Stimulated activated CD8-positive, alpha-beta memory T cell treated with anti-CD3 and anti-CD28 coated beads, Interleukin-15, amount 100 ng/mL, for 4 hours (primary cell): ENCODE measurements at regions not wholly inside any gene's neighbourhood (a gene's known extent, or its start where the extent isn't known, plus 50 kb on each side); places are given as distances from the start of the nearest gene placed in this dataset.
"Not testable (repeated sequence)": the region's sequence is repeated elsewhere in the genome, so short reads cannot be mapped to it uniquely, and the experiment has no call there.

Experiments
- DNase-seq, 2 donors: peaks; one replicate each; pipeline ENCODE4 v3.0.0-alpha.2; 2020; ENCODE audit warnings: low read depth in 2 of 2

DNA sequence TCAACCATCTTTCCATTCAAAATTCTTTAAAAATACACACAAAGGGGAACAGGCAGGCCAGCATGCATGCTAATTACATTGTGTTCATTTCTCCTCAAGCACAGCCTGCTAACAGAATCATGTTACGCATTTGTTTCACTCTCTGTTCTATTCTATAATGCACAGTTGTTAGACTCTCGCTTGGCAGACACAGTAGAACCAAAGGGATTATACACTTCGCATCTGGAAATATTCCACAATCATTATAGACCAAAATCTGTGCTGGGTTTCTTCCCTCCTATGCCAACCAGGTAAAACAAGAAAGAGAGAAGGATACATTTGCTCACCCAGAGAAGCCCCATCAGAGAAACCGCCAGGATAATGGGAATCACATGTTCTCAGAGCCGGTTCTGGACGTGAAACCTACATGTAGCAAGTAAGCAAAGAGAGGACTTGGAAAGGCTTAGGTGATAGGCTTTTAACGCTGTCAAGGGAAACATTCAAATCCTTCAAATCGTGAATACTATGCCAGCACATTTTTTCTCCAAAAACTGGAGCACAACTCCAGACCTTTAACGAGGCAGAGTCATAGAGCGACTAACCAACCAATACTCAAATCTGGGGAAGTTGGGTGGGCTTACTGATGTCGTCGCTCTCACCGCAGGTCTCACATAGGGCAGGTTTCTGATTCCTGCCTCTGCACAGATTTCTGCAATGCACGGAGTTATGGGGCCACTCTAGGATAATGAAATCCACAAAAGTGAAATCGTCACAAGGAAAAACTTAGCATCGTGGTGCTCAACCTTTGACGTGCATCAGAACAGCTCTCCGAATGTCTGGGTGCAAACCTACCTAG, 380.5 kb upstream of the AUTS2 start:
- no peak for DNase-seq

GRCh38 chr7:69218576-69218975, 379.7 kb upstream of the AUTS2 start:
- no peak for DNase-seq

DNA sequence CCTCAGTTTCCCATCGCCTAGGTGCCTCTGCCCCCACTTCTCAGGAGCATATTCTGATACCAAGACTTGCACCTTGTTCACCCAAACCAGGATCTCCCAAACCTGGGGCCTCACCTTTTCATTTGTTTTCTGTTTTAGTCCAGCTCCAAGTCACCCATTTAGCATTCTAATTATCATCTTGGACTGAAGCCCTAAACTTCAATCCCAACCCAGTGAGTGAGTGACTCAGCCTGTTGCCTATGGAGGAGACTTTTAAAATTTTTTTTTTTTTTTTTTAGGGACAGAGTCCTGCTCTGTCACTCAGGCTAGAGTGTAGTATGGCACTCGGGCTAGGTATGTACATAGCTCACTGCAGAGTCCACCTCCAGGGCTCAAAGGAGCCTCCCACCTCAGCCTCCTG, 378.9 kb upstream of the AUTS2 start:
- DNase-seq = no peak

- no peak for DNase-seq
Observed at GRCh38 chr7:69225259-69225943, 372.9 kb upstream of the AUTS2 start.

DNA sequence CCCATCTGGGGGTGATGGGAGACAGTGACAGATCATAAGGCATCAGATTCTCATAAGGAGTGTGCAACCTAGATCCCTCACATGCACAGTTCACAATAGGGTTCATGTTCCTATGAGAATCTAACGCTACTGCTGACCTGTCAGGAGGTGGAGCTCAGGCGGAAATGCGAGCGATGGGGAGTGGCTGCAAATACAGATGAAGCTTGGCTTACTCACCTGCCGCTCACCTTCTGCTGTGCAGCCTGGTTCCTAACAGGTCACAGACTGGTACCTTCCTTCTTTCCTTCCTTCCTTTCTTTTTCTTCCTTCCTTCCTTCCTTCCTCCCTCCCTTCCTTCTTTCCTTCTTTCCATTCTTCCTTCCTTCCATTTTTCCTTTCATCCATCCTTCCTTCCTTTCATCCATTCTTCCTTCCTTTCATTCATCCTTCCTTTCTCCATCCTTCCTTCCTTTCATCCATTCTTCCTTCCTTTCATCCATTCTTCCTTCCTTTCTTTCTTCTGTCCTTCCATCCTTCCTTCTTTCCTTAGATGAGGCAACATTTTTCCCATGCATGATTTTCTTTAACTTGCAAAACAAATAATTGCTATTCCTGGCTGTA, 370.0 kb upstream of the AUTS2 start:
- DNase-seq = no peak

DNA sequence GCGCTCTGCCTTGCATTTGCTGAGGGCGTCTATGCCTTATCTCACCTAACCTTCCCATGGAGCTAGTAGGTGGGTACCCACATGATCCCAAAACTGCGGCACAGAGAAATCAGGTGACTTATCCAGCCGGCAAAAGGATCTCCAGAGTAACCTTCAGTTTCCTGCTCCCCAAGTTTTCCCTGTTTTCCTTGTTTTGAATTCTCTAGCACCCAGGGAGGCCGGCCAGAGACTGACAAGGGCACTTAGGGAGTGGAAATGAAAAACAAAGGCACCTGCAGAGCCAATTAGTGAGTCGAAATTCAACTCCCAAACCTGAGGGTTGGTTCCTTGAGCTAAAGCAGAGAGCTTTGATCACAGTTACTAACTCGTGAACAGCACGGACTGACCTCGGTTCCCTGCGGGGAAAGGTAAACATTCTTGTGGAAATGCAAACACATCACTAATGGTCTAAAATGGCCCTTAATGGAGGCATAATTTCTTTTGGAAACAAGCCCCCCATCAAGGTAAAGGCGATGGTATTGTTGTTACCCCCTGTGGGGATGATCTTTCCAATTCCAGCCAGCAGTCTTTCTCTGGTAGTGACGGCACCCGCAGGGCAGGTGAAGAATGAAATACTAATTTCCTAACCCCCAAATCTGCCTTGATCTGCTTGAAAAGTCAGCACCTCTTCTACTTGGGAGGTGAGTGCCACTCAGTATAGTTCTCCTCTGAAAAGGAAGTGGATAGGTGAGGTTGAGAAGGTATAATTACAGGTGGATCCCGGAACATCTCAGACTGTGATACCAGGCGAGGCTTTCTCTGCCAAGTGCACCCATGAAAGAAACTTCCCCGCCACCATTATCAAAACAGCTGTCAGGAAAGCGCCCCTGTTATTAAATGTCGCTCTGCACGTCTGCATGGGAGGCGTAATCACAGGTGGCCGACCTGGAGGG, 365.6 kb upstream of the AUTS2 start:
- DNase-seq = no peak

GRCh38 chr7:69237541-69237940, 360.7 kb upstream of the AUTS2 start:
- no peak for DNase-seq

DNA sequence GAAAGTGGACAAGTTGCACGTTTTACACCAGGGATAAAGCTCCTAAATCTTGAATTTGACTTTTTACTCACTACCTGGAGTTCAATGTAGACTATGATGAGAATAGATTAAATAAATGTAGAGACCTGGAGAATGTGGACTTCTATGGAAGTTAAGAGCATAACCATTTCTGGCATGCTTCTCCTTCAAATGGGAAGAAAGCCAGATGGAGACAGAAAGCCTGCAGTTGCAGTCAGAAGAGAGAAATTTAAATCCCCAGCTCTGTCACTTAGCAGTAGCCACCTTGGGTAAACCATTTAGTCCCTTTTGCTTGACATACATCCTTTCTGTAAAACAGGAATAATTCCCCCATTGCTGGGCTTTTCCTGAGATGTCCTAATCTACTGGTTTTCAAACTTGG, 355.3 kb upstream of the AUTS2 start:
- DNase-seq = no peak

DNA sequence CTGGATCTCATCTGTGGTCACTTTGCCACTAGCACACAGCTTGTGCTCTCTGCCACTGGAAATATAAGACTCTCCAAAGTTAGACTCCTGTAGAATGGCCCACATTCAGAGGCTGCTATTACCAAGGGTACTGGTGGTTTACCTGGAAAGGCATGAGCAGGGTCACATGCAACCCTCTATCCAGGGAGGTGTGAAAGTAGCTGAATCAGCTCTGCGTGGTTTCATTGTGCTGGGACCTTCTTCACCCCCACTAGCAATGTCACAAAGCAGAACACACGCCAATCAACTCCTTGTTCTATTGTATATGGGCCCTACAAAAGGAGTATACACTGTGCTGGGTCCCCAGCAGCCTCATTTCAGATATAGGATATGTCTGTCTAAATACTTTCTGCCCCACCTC, 353.6 kb upstream of the AUTS2 start:
- DNase-seq = no peak

DNA sequence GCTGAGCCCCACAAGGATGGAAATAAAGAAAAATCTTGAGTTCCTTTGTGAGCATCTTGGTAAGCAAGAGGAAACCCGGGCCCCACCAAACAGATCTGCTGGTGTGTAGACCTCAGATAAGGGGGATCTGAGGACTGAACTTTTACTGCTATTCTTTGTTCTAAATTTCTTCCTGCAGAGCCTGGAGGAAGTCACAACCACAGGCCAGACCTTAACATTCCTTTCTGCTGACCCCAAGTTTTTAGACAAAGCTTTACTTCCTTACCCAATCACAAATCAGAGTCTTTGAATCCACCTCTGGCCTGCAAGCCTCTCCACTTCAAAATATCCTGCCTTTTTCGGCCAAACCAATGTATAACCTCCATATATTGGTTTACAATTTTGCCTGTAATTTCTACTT, 352.6 kb upstream of the AUTS2 start:
- no peak for DNase-seq

DNA sequence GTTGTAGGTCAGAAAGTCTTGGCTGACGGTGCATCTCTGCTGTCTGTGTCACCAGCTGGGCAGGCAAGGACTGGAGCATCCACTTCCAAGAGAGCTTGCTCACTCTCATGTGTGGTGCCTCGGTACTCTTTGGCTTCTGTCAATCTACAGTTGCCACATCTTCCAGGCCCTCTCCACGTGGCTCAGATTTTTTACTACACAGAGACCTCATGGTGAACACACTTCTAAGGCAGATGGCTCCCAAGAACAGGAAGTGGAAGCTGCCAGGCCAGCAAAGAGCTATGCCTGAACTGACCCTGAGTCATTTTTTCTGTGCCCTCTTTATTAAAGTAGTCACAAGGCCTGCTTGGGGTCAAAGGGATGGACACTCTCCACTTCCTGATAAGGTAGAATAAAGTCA, 351.5 kb upstream of the AUTS2 start:
- no peak for DNase-seq

DNA sequence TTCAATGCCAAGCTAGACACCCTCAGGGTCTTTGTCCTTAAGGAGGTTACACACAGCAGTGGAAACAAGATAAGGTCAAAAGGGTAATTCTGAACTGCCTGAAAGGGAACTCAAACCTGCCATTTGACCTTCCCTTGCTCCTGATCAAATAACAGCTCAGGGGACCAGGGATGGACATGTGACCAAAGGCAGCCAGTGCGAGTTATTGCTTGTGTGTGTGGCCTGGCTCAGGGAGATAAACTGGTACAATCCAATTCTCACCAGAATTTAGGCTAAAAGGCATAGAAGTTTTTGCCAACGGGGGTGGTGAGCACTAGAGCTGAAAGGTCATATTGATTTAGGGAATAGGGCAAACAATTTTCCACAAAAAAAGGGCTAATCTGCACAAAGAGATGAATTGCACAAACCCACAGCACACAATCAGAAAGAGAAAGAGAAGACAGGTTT, 349.9 kb upstream of the AUTS2 start:
- not testable (repeated sequence) for DNase-seq

DNA sequence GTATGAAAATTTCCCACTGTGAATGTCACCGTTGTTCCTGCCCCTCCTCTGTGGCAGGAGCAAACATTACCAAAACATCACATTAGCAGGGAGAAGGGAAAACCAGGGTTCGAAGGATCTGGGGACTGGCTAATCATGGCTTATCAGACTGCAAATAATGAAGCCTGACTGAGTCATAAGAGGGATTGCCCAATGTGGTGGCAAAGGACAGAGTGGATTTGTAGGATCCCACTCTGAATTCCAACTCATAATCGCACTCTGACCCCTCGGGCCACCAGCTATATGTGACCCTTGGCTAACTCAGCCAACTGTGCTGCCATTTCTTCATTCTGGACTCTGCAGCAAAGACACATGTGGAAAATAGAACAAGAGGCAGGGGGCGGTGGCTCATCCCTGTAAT, 347.3 kb upstream of the AUTS2 start:
- DNase-seq = no peak

- DNase-seq = no peak
Observed at GRCh38 chr7:69254643-69255042, 343.6 kb upstream of the AUTS2 start.

- DNase-seq = no peak
Observed at GRCh38 chr7:69256634-69257081, 341.6 kb upstream of the AUTS2 start.

DNA sequence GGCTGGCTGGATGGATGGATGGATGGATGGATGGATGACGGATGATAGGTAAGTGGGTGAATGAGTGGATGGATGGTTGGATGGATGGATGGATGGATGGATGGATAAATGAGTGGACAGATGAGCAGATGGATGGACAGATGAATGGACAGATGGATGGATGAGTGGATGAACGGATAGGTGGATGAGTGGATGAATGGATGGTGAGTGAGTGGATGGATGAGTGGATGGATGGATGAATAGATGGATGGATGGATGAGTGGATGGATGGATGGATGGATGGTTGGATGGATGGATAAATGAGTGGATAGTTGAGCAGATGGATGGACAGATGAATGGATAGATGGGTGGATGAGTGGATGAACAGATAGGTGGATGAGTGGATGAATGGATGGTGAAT, 340.7 kb upstream of the AUTS2 start:
- DNase-seq = no peak

GRCh38 chr7:69259445-69259844, 338.8 kb upstream of the AUTS2 start:
- DNase-seq = no peak

DNA sequence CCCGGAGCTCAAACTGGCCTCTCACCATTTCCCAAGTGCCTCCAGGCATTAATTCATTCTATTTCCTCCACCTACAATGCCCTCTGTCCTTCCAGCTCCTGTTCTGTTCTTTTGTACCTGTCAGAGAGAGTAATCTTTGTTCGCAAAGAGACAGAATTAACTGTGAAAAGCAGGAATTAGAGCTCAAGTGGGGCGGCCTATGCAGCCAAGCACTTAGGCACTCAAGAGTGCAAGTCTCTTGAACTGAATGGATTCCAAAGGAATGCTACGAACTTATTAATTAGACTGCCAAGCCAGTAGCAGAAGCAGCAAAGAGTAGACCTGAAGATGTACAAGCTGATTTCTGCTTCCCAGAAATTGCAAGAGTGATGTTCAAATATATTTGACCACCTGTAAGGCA, 338.3 kb upstream of the AUTS2 start:
- no peak for DNase-seq

DNA sequence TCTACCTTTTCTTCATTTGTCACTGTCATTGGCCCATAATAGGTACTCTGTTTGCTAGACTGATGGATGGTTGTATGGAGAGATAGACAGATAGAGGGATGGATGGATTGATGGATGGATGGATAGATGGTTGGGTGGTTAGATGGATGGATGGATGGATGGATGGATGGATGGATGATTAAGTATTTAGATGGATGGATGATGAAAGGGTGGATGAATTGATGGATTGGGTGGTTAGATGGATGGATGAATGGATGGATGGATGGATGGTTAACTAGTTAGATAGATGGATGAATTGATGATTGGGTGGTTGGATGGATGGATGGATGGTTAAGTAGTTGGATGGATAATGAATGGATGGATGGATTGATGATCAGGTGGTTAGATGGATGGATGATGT, 334.7 kb upstream of the AUTS2 start:
- DNase-seq = no peak

- no peak for DNase-seq
Observed at GRCh38 chr7:69269806-69270205, 328.5 kb upstream of the AUTS2 start.

- no peak for DNase-seq
Observed at GRCh38 chr7:69272101-69272500, 326.2 kb upstream of the AUTS2 start.
